ENCODE measurements at regions not wholly inside any gene's neighbourhood (a gene's known extent, or its start where the extent isn't known, plus 50 kb on each side); places are given as distances from the start of the nearest gene placed in this dataset.

- ChIA-PET POLR2A (no interaction called here), CTCF (no interaction called here)
- Histone ChIP-seq H3K36me3 (ENCODE audit: insufficient read depth, low read length) (no peaks in the 10 kb centered on the region), H3K27ac (ENCODE audit: low read depth in 1 of 2, low read length in 2 of 2) (no peak overlapping the region), H3K9me3 (ENCODE audit: control insufficient read depth in 1 of 2, insufficient read depth in 1 of 2, low read length in 2 of 2) (no peaks in the 10 kb centered on the region), H3K27me3 (ENCODE audit: control insufficient read depth in 1 of 2, insufficient read depth in 2 of 2, low read length in 2 of 2) (no peaks in the 10 kb centered on the region), H3K4me3 (ENCODE audit: low read length) (no peak overlapping the region), H3K4me1 (ENCODE audit: insufficient read depth, low read length) (no peaks in the 10 kb centered on the region)
- Mint-ChIP-seq H3K4me3 (no peak overlapping the region), H3K4me1 (ENCODE audit: low read depth) (no peaks in the 10 kb centered on the region), H3K27me3 (peaks cover 9% of the 10 kb centered on the region), H3K36me3 (ENCODE audit: low read depth) (no peaks in the 10 kb centered on the region), H3K9me3 (no peaks in the 10 kb centered on the region), H3K27ac (no peak overlapping the region)
- intact Hi-C loops (cut with DNase I, micrococcal nuclease): no loop called here
- no peak for DNase-seq
- TF ChIP-seq, protein P1, sequence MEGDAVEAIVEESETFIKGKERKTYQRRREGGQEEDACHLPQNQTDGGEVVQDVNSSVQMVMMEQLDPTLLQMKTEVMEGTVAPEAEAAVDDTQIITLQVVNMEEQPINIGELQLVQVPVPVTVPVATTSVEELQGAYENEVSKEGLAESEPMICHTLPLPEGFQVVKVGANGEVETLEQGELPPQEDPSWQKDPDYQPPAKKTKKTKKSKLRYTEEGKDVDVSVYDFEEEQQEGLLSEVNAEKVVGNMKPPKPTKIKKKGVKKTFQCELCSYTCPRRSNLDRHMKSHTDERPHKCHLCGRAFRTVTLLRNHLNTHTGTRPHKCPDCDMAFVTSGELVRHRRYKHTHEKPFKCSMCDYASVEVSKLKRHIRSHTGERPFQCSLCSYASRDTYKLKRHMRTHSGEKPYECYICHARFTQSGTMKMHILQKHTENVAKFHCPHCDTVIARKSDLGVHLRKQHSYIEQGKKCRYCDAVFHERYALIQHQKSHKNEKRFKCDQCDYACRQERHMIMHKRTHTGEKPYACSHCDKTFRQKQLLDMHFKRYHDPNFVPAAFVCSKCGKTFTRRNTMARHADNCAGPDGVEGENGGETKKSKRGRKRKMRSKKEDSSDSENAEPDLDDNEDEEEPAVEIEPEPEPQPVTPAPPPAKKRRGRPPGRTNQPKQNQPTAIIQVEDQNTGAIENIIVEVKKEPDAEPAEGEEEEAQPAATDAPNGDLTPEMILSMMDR (IDR thresholded peaks at IDR 0.05): no peak
- no peak for ATAC-seq (ENCODE audit: poor library complexity)
Measured at GRCh38 chr1:88139633-88140032, 544.4 kb upstream of the PKN2 start.

- Mint-ChIP-seq H3K27ac (no peak overlapping the region), H3K36me3 (ENCODE audit: low read depth) (no peaks in the 10 kb centered on the region), H3K9me3 (no peaks in the 10 kb centered on the region), H3K4me3 (no peak overlapping the region), H3K4me1 (ENCODE audit: low read depth) (no peaks in the 10 kb centered on the region), H3K27me3 (peaks cover 9% of the 10 kb centered on the region)
- POLR2A ChIA-PET: no interaction called here
- intact Hi-C loops (cut with DNase I, micrococcal nuclease): no loop called here
- Histone ChIP-seq H3K4me1 (ENCODE audit: insufficient read depth, low read length) (no peaks in the 10 kb centered on the region), H3K27me3 (ENCODE audit: control insufficient read depth in 1 of 2, insufficient read depth in 2 of 2, low read length in 2 of 2) (no peaks in the 10 kb centered on the region), H3K9me3 (ENCODE audit: control insufficient read depth in 1 of 2, insufficient read depth in 1 of 2, low read length in 2 of 2) (no peaks in the 10 kb centered on the region), H3K27ac (ENCODE audit: low read depth in 1 of 2, low read length in 2 of 2) (no peak overlapping the region), H3K36me3 (ENCODE audit: insufficient read depth, low read length) (no peaks in the 10 kb centered on the region), H3K4me3 (ENCODE audit: low read length) (no peak overlapping the region)
- CTCF ChIA-PET: no interaction called here
- TF ChIP-seq, protein P1 (IDR thresholded peaks at IDR 0.05): no peak
- no peak for DNase-seq
- ATAC-seq (ENCODE audit: poor library complexity): no peak
Measured at GRCh38 chr1:88140325-88140724, 543.7 kb upstream of the PKN2 start.

DNA sequence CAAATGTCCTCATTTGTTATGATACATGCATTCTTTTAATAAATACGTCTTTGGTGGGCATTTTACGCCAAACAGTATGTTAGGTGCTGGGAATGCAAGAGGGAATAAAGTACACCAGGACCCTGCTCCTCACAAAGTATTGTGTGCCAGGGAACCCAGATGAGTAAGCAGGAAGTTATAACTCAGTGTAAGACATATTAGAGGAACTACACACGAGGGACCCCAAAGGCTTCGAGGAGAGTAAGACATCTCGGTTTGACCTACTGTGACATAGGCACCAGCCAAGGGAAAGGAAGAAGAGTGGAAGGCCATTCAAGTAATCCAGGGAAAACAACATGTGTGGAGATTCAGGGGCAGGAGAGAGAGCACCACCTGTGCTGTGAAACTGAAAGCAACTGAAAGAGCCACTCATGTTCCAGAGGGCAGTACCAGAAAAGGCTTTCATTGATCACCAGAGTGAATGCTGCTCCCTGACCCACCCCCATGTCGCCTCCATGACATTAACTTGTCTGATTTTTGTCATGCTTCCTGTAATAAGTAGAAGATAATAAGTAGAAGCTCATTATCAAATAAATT lies 542.5 kb upstream of the PKN2 start:
- no peaks in the 10 kb centered on the region for H3K36me3 ChIP-seq (ENCODE audit: insufficient read depth, low read length)
- ATAC-seq (ENCODE audit: poor library complexity): no peak
- no peaks in the 10 kb centered on the region for H3K4me1 ChIP-seq (ENCODE audit: insufficient read depth, low read length)
- H3K4me3 ChIP-seq (ENCODE audit: low read length): no peak overlapping the region
- POLR2A ChIA-PET: no interaction called here
- TF ChIP-seq, protein P1 (IDR thresholded peaks at IDR 0.05): no peak
- H3K27ac Mint-ChIP-seq: no peak overlapping the region
- no peak for DNase-seq
- H3K27me3 Mint-ChIP-seq: peaks cover 9% of the 10 kb centered on the region
- no peak overlapping the region for H3K4me3 Mint-ChIP-seq
- no peak overlapping the region for H3K27ac ChIP-seq (ENCODE audit: low read depth in 1 of 2, low read length in 2 of 2)
- no peaks in the 10 kb centered on the region for H3K9me3 Mint-ChIP-seq
- no peaks in the 10 kb centered on the region for H3K36me3 Mint-ChIP-seq (ENCODE audit: low read depth)
- CTCF ChIA-PET: interaction anchor here (0.7 kb wide), 1 partner anchor 39 kb away, joined by 3 read pairs; no protein-coding TSS in a partner anchor
- H3K9me3 ChIP-seq (ENCODE audit: control insufficient read depth in 1 of 2, insufficient read depth in 1 of 2, low read length in 2 of 2): no peaks in the 10 kb centered on the region
- H3K27me3 ChIP-seq (ENCODE audit: control insufficient read depth in 1 of 2, insufficient read depth in 2 of 2, low read length in 2 of 2): no peaks in the 10 kb centered on the region
- intact Hi-C loops (cut with DNase I, micrococcal nuclease): no loop called here
- no peaks in the 10 kb centered on the region for H3K4me1 Mint-ChIP-seq (ENCODE audit: low read depth)

Data from CD4-positive, alpha-beta T cell (primary cell).